WTC11 (cell line): ENCODE measurements at regions not wholly inside any gene's neighbourhood (a gene's known extent, or its start where the extent isn't known, plus 50 kb on each side); places are given as distances from the start of the nearest gene placed in this dataset.

Source experiments
- ATAC-seq: fragments of 200-7000 bp; cut with Tn5 transposase; 2 replicates; pipeline ENCODE4 v1.10.0; 2021; ENCODE audit warnings: mild to moderate bottlenecking, moderate library complexity
- CTCF ChIA-PET: fragments of 300-600 bp; sonication (Branson Sonifier 250); formaldehyde crosslinking; loops from one replicate; lab custom pipeline; 2021; ENCODE audit warnings: antibody characterized with exemption; lab: Charles Lee
- POLR2A ChIA-PET: fragments of 350-600 bp; sonication (Branson Sonifier 250); formaldehyde crosslinking; loops from one replicate; lab custom pipeline; 2021; ENCODE audit warnings: antibody characterized with exemption; lab: Charles Lee
- DNase-seq: peaks from one replicate; pipeline ENCODE4 v3.0.0; 2021; ENCODE audit warnings: low spot score
- H3K27ac Mint-ChIP-seq: 2 replicates; pipeline ENCODE4 v1.8.0; 2021; ENCODE audit warnings: mixed read lengths
- H3K27me3 Mint-ChIP-seq: 2 replicates; pipeline ENCODE4 v1.8.0; 2021; ENCODE audit warnings: low read depth, mild to moderate bottlenecking, moderate library complexity, mixed read lengths
- H3K36me3 Mint-ChIP-seq: 2 replicates; pipeline ENCODE4 v1.8.0; 2021; ENCODE audit warnings: mixed read lengths
- H3K4me1 Mint-ChIP-seq: 2 replicates; pipeline ENCODE4 v1.8.0; 2022; ENCODE audit warnings: mixed read lengths
- H3K4me3 Mint-ChIP-seq: 2 replicates; pipeline ENCODE4 v1.8.0; 2021; ENCODE audit warnings: mild to moderate bottlenecking, moderate library complexity, mixed read lengths
- H3K9me3 Mint-ChIP-seq: 2 replicates; pipeline ENCODE4 v1.8.0; 2021; ENCODE audit warnings: mixed read lengths
- CREM ChIP-seq: sonication (generic); formaldehyde crosslinking; IDR thresholded peaks from 2 replicates; pipeline ENCODE4 v1.8.1; 2022; ENCODE audit warnings: mild to moderate bottlenecking, missing genetic modification reagents, moderate library complexity
- E2F5 ChIP-seq: sonication (generic); formaldehyde crosslinking; IDR thresholded peaks from 2 replicates; pipeline ENCODE4 v1.8.1; 2022; ENCODE audit warnings: mild to moderate bottlenecking, moderate library complexity, missing genetic modification reagents
- ESRRA ChIP-seq: sonication (generic); formaldehyde crosslinking; IDR thresholded peaks from 2 replicates; pipeline ENCODE4 v1.8.1; 2022; ENCODE audit warnings: mild to moderate bottlenecking, missing genetic modification reagents, borderline replicate concordance
- FOXK1 ChIP-seq: sonication (generic); formaldehyde crosslinking; IDR thresholded peaks from 2 replicates; pipeline ENCODE4 v1.8.0; 2022; ENCODE audit warnings: mild to moderate bottlenecking, moderate library complexity, missing genetic modification reagents
- GRHL2 ChIP-seq: fragments of 250-450 bp; sonication (Bioruptor Pico); IDR thresholded peaks from 2 replicates; pipeline ENCODE4 v1.8.0; 2022; ENCODE audit warnings: mild to moderate bottlenecking, moderate library complexity; ENCODE audit not compliant: insufficient replicate concordance, severe bottlenecking
- JAZF1 ChIP-seq: fragments of 250-450 bp; sonication (Bioruptor Pico); IDR thresholded peaks from 2 replicates; pipeline ENCODE4 v1.9.0; 2021; ENCODE audit warnings: moderate library complexity, mild to moderate bottlenecking, inconsistent platforms
- MAX ChIP-seq: sonication (generic); formaldehyde crosslinking; IDR thresholded peaks from 2 replicates; pipeline ENCODE4 v1.8.0; 2022; ENCODE audit warnings: mild to moderate bottlenecking, missing genetic modification reagents
- MXD4 ChIP-seq: fragments of 250-450 bp; sonication (Bioruptor Pico); IDR thresholded peaks from 2 replicates; pipeline ENCODE4 v1.8.0; 2021; ENCODE audit warnings: mild to moderate bottlenecking, moderate library complexity, borderline replicate concordance
- NFE2L1 ChIP-seq: sonication (generic); formaldehyde crosslinking; IDR thresholded peaks from 2 replicates; pipeline ENCODE4 v1.8.1; 2023; ENCODE audit warnings: missing genetic modification reagents
- NR2C2 ChIP-seq: sonication (generic); formaldehyde crosslinking; IDR thresholded peaks from 2 replicates; pipeline ENCODE4 v1.8.0; 2022; ENCODE audit warnings: mild to moderate bottlenecking, missing genetic modification reagents
- PREB ChIP-seq: sonication (generic); formaldehyde crosslinking; IDR thresholded peaks from 2 replicates; pipeline ENCODE4 v1.8.1; 2022; ENCODE audit warnings: mild to moderate bottlenecking, missing genetic modification reagents, moderate library complexity, borderline replicate concordance
- PRRX2 ChIP-seq: fragments of 250-450 bp; sonication (Bioruptor Pico); IDR thresholded peaks from 2 replicates; pipeline ENCODE4 v1.8.0; 2021; ENCODE audit warnings: mild to moderate bottlenecking
- STAT6 ChIP-seq: sonication (generic); formaldehyde crosslinking; conservative IDR thresholded peaks from 2 replicates; pipeline ENCODE4 v1.8.1; 2023; ENCODE audit warnings: mild to moderate bottlenecking, low read depth, missing genetic modification reagents, moderate library complexity
- TCF7 ChIP-seq: sonication (generic); formaldehyde crosslinking; IDR thresholded peaks from 2 replicates; pipeline ENCODE4 v1.8.0; 2022; ENCODE audit warnings: mild to moderate bottlenecking, low read depth, missing genetic modification reagents, moderate library complexity
- ZNF281 ChIP-seq: sonication (generic); formaldehyde crosslinking; IDR thresholded peaks from 2 replicates; pipeline ENCODE4 v1.8.0; 2023; ENCODE audit warnings: mild to moderate bottlenecking, missing genetic modification reagents
- ZNF317 ChIP-seq: sonication (generic); formaldehyde crosslinking; IDR thresholded peaks from 2 replicates; pipeline ENCODE4 v1.8.1; 2023; ENCODE audit warnings: low read depth, mild to moderate bottlenecking, moderate library complexity, missing genetic modification reagents, borderline replicate concordance
- TF ChIP-seq, protein P1 (sequence below): fragments of 250-450 bp; sonication (Bioruptor Pico); IDR thresholded peaks from 2 replicates; pipeline ENCODE4 v1.9.0; 2021; ENCODE audit warnings: moderate library complexity, mild to moderate bottlenecking, inconsistent platforms, borderline replicate concordance
- TF ChIP-seq, protein P2 (sequence below): sonication (generic); formaldehyde crosslinking; IDR thresholded peaks from 2 replicates; pipeline ENCODE4 v1.8.1; 2023; ENCODE audit warnings: mild to moderate bottlenecking, missing genetic modification reagents
- TF ChIP-seq, protein P3 (sequence below): fragments of 250-450 bp; sonication (Bioruptor Pico); IDR thresholded peaks from 2 replicates; pipeline ENCODE4 v1.9.0; 2021; ENCODE audit warnings: mild to moderate bottlenecking, borderline replicate concordance

- TF ChIP-seq STAT6 (CRISPR knock-in tag) (no peak), PRRX2 (no peak)
These were observed 489.8 kb upstream of the GHITM start (continued) for GRCh38 chr10:83649471-83649870.

DNA sequence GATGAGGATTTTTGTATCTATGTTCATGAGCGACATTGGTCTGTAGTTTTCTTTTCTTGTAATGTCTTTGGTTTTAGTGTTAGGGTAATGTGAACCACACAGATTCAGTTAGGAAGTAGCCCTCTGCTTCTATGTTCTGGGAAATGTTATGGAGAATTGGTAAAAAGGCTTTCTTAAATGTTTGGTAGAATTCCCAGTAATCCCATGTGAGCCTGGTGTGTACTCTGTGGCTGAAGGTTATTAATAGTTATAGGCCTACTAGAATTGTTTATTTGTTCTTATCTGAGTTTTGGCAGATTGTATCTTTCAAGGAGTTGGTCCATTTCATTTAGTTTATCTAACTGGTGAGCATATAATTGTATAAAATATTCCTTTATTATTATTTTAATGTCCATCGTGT lies 484.6 kb upstream of the GHITM start:
- CTCF ChIA-PET: no interaction called here
- Mint-ChIP-seq H3K4me1 (no peaks in the 10 kb centered on the region), H3K36me3 (no peaks in the 10 kb centered on the region), H3K27ac (no peak overlapping the region), H3K27me3 (no peaks in the 10 kb centered on the region), H3K9me3 (no peaks in the 10 kb centered on the region), H3K4me3 (no peak overlapping the region)
- POLR2A ChIA-PET: no interaction called here
- no peak for DNase-seq
- ATAC-seq: no peak
- no peak for TF ChIP-seq PREB (CRISPR knock-in tag)
- no peak for TF ChIP-seq CREM (CRISPR knock-in tag)
- no peak for TF ChIP-seq TCF7 (CRISPR knock-in tag)
- TF ChIP-seq, protein P1, sequence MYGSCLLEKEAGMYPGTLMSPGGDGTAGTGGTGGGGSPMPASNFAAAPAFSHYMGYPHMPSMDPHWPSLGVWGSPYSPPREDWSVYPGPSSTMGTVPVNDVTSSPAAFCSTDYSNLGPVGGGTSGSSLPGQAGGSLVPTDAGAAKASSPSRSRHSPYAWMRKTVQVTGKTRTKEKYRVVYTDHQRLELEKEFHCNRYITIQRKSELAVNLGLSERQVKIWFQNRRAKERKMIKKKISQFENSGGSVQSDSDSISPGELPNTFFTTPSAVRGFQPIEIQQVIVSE (CRISPR knock-in tag): no peak
- TF ChIP-seq MXD4 (CRISPR knock-in tag): no peak
- no peak for TF ChIP-seq ESRRA (CRISPR knock-in tag)
- TF ChIP-seq NR2C2 (CRISPR knock-in tag): no peak
- TF ChIP-seq NFE2L1 (CRISPR knock-in tag): no peak
- no peak for TF ChIP-seq PRRX2
- TF ChIP-seq GRHL2: no peak
- TF ChIP-seq, protein P2, sequence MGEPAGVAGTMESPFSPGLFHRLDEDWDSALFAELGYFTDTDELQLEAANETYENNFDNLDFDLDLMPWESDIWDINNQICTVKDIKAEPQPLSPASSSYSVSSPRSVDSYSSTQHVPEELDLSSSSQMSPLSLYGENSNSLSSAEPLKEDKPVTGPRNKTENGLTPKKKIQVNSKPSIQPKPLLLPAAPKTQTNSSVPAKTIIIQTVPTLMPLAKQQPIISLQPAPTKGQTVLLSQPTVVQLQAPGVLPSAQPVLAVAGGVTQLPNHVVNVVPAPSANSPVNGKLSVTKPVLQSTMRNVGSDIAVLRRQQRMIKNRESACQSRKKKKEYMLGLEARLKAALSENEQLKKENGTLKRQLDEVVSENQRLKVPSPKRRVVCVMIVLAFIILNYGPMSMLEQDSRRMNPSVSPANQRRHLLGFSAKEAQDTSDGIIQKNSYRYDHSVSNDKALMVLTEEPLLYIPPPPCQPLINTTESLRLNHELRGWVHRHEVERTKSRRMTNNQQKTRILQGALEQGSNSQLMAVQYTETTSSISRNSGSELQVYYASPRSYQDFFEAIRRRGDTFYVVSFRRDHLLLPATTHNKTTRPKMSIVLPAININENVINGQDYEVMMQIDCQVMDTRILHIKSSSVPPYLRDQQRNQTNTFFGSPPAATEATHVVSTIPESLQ (CRISPR knock-in tag): no peak
- TF ChIP-seq, protein P3, sequence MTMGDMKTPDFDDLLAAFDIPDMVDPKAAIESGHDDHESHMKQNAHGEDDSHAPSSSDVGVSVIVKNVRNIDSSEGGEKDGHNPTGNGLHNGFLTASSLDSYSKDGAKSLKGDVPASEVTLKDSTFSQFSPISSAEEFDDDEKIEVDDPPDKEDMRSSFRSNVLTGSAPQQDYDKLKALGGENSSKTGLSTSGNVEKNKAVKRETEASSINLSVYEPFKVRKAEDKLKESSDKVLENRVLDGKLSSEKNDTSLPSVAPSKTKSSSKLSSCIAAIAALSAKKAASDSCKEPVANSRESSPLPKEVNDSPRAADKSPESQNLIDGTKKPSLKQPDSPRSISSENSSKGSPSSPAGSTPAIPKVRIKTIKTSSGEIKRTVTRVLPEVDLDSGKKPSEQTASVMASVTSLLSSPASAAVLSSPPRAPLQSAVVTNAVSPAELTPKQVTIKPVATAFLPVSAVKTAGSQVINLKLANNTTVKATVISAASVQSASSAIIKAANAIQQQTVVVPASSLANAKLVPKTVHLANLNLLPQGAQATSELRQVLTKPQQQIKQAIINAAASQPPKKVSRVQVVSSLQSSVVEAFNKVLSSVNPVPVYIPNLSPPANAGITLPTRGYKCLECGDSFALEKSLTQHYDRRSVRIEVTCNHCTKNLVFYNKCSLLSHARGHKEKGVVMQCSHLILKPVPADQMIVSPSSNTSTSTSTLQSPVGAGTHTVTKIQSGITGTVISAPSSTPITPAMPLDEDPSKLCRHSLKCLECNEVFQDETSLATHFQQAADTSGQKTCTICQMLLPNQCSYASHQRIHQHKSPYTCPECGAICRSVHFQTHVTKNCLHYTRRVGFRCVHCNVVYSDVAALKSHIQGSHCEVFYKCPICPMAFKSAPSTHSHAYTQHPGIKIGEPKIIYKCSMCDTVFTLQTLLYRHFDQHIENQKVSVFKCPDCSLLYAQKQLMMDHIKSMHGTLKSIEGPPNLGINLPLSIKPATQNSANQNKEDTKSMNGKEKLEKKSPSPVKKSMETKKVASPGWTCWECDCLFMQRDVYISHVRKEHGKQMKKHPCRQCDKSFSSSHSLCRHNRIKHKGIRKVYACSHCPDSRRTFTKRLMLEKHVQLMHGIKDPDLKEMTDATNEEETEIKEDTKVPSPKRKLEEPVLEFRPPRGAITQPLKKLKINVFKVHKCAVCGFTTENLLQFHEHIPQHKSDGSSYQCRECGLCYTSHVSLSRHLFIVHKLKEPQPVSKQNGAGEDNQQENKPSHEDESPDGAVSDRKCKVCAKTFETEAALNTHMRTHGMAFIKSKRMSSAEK: no peak
- no peak for TF ChIP-seq FOXK1
- no peak for TF ChIP-seq MAX (CRISPR knock-in tag)
- no peak for TF ChIP-seq ZNF317 (CRISPR knock-in tag)
- TF ChIP-seq ZNF281 (CRISPR knock-in tag): no peak
- TF ChIP-seq JAZF1: no peak
- TF ChIP-seq E2F5 (CRISPR knock-in tag): no peak
